HG03342 (cell line): ENCODE measurements at regions not wholly inside any gene's neighbourhood (a gene's known extent, or its start where the extent isn't known, plus 50 kb on each side); places are given as distances from the start of the nearest gene placed in this dataset.

Experiments used
- ATAC-seq: cut with Tn5 transposase; IDR thresholded peaks from one replicate; pipeline ENCODE4 v1.9.1; 2021; ENCODE audit warnings: mild to moderate bottlenecking, moderate library complexity; ENCODE audit not compliant: unreplicated experiment

DNA sequence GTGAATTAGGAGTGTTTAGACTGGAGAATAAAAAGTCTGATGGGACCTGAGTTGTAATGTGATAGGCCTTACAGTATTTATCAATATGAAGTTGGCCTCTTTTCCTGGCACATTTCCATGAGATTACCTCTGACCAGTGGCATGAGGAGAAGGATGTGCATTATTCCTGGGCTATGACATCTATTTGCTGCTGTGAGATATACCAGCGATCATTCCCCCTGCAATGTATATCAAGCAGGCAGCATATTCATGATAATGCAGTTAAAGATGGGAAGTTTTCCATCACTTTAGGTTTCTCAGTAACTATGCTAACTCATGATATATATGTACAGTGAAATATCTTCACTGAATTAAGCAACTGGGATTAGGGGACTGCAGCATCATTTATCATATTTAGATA is 142.8 kb upstream of the MBL2 start:
- no peak for ATAC-seq

DNA sequence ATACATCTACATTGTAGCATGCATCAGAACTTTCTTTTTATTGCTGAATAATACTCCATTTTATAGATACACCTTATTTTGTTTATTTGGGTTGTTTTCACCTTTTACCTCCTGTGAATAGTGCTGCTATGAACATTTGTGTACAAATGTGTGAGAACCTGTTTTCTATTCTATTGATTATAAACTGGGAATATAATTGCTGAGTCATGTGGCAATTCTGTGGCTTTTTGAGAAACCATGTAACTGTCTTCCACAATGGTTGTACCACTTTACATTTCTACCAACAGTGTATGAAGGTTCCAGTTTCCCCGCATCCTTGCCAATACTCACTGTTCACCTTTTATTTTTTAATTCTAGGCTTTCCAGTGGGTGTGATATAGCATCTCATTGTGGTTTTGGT is 138.6 kb upstream of the MBL2 start:
- no peak for ATAC-seq

DNA sequence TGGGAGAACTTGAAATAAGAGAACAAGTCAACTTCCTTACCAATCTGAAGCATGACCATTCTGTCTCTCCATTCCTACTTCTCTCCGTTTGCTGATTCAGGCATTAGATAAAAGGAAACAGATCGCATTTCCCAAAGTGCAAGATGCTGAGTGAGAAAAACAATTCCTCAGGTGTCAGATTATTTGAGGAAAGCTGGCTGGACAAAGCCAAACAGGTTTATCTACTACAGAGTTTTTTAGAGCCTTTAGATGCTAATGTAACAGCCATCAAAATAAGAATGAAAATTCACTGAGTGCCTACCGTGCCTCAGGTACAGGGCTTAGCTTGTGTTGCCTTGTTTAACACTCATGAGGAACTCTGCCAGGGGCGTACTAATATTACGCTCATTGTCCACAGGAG is 135.9 kb upstream of the MBL2 start:
- no peak for ATAC-seq

DNA sequence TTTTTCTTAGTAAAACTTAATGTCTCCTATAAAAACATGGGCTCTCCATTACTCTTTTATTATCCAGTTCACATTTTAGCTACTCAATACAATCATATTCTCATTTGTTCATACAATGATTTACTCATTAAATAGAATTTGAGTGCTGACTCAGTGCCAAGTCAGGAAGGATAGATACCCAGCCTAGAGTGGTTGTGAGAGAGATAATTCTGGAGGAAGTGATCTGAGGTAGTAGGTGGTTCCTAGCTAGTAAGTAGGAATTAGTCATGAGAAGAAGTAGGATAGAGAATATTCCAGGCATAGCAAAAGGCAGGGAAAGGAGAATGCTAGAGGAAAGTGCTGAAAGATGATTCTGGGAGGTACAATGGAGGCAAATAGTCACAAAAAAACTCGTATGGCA is 133.5 kb upstream of the MBL2 start:
- no peak for ATAC-seq

DNA sequence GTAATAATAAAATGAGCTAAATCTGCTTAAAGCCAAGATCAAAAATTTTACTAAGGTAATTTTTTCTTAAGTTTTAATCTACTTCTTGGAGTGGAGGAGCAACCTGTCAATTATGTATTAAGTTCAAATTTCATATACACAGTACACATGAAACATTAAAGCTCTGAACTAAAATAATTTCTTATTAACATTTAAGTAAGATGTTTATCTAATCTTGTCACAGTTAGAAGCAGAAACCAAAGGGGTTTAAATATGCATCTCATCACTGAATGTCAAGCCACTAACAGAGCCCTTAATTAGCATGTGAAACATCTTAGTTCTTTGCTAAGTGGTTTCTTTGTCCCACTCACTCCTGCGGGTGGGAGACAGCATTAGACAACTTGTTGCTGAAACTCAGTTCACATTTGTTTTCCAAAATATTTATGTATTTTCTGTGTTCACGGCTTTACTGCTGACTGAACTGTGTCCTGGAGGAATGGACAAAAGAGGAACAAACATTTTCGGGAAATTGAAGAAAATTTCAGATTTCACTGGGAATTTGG is 130.9 kb upstream of the MBL2 start:
- ATAC-seq, result no peak

DNA sequence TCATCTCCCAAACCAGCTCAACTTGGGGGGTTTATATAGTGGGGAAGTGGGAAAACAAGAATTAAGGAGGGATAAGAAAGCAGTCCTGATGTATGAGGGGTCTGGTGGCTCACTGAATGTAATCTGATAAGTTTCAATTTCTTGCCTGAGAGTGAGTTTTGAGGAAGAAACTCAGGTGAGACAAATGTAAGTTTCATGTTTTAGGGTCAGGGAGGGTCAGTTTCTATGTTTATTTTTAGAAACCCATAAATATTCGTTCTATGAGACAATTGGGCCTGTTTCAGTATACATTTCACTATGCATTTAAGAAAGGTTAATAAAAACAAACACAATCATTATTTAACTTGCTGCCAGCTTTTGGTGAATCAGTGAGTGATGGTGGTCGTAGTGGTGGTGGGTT is 128.0 kb upstream of the MBL2 start:
- peak; percentile 84 for ATAC-seq

DNA sequence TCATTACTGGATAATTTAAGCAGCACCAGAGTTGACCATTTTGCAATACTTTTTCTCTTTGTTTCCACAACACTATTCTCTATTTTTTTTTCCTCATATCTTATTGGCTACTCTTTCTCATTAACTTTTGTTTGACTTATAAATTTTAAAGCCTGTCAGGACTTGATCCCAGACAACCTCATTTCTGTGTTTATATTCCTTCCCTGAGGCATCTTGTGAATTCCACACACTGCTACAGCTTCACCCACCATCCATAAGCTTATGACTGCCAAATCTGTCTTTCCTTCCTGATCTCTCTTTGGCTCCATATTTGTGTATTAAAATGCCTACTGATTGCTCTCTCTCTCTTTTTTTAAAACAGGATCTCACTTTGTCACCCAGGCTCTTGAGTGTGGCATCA is 124.6 kb upstream of the MBL2 start:
- no peak for ATAC-seq

DNA sequence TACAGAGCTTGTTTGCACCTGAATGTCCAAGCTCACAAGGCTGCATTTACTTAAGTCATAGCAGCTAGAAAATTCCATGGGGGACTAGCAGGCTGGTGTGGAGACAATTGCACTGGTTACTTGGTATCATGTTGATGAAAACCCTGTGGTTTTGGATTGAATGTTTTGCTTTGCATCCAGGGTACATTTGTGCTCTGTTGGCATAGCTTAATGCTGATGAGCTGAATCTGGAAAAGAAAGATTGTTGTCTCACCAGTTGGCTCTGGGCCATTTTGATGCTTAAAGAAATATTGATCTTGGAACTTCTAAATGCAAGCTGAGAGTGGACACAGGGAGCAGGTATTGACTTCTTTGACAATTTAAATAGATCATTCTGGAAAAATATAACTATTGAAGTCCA is 122.5 kb upstream of the MBL2 start:
- ATAC-seq, result no peak

DNA sequence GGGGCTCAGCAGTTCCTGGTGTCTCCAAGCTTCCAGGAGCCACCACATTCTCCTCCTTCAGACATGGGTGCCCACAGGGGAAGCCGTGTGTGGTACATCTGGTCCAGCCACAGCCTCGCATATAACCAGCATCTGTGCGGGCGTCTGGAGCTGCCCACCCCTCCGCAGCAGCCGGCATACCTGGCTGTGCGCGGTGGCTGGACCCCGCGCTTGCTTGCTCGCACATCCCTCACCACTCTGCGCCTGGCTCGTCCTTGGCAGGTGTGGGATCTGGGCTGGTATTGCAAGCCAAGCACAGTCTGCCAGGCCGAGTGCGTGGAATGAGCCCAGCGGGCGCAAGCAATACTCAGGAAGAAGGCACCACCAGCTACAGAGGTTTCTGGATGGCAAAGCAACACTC is 117.7 kb upstream of the MBL2 start:
- no peak for ATAC-seq

DNA sequence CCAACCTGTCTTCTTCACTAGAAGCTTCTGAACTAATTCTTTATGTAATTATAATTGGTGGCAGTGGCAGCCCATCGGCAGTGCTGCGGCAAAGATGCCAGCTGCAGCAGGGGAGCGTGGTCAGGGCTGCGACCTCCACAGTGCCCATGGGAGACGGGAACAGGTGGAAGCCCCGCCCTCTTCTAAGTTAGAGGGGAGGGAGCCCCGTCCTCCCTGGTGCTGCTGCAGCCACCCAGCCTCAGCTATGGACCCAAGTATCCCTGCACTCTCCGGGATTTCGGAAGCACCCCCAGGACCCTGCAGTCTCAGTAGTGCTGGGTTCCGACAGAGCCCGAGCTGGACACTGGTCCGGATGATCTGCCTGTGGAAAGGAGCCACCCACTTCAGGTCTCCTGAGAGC is 117.0 kb upstream of the MBL2 start:
- no peak for ATAC-seq

DNA sequence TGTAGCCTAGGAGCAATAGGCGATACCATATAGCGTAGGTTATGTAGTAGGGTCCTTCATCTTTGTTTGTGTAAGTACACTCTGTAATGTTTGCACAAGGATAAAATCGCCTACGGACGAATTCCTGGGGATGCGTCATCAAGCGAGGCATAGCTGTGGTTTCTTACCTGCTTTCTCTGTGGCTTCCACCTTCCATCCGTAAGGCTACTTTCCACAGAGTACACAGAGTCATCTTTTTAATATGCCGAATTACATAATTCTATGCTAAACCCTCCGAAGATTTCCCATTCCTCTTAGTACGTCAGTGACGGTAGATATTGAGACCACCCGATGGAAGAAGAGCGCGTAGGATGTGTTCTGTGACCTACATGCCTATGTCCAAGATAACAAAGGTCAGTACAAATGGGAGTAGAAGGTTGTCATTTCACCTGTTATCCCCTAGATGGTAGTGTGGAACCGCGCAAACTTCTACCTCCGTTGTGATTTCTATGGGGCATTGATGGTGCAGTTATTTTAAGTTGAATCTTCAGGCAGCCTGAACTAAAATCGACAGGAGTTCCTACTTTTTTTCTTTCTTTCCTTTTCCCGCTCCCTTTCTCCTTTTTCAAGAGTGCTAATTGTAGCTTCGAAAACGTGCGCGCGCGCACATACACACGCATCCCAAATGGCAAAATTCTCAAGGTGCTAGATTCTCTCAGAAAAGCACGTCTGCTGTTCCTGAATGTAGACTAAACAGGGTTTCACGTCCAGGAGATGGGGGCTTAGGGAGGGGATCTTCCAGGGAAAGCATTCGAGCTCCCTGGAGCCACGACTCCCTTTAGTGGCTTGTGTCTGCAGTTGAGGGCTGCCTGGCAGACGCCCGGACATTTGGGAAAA is 111.7 kb upstream of the MBL2 start:
- peak; percentile 93 for ATAC-seq

DNA sequence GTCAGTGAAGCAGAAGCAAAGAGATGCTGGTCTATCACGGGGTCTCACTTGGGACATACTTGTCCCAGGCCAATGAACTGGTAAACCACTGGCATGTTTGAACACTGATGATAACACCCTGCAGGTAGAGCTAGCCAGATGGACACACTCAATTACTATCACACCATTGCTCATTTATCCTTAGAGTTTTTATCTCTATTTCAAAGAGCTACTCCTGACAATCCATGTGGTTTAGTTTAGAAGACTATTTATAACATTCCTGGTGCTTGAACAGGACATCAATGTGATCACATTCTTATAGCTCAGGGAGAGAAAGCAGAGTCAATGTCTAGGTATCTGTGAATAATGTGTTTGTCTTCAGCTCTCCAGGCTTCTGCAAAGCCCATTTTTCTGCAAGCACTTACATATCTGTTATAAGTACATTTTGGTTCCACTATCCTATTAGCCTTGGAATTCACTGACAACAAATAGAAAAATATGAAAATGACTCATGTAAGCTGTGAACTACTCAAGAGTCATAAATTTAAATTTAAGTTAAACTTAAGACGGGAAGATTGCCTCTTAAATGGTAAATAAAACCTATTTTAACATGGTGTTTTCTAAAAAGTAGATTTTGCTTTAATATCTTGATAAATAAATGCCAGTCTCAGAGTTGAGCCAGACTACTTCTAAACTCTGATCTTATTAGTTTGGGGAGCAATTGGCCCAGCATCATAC is 106.7 kb upstream of the MBL2 start:
- no peak for ATAC-seq

DNA sequence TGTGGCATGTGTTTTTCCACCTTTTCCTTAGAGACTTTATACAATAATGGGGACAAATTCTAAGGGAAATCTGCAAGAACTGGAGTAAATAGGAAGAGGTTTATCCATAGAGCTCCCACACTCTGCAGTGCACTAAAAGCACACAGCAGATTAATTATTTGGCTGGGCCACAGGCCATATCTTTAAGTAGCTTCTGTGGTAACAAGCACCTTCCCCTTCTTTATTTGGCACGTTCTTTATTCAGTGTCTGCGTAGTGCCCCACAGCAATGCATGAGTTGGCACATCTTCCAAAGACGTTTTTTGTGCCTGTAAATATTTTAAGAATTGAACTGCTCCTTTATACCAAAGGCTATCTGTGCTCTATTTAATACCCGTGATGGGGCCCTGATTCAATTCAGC is 104.9 kb upstream of the MBL2 start:
- ATAC-seq, result no peak

DNA sequence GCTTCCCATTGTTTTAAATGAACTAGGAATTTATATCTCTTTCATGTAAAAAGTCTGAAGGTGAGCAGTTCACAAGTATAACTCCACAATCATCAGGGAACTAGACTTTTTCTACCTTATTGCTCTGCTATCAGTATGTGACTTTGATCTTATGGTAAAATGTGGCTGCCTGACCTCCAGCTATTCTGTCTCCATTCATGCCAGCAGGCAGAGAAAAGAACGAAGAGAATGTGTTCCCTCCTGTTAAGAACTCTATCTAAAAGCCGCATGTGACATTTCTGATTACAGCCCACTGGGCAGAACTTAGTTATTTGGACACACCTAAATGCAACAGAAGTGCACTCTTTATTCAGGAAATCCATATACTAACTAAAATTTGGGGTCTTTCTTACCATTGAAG is 102.8 kb upstream of the MBL2 start:
- ATAC-seq, result no peak

DNA sequence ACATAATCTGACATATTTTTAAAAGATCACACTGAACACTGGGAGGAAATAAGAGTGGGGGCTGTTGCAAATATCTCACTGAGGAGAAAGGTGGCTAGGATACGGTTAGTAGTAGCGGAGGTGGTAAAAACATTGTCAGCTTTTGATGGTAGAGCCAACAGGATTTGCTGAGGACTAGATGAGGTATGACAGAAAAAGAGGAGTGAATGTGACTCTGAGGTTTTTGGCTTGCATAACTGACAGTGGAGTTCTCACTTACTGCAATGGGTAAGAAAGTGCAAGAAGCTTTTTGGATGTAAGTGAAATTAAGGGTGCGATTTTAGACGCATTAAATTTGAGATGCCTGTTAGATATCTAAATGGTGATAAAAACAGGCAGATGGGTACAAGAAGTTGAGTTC is 102.0 kb upstream of the MBL2 start:
- no peak for ATAC-seq

DNA sequence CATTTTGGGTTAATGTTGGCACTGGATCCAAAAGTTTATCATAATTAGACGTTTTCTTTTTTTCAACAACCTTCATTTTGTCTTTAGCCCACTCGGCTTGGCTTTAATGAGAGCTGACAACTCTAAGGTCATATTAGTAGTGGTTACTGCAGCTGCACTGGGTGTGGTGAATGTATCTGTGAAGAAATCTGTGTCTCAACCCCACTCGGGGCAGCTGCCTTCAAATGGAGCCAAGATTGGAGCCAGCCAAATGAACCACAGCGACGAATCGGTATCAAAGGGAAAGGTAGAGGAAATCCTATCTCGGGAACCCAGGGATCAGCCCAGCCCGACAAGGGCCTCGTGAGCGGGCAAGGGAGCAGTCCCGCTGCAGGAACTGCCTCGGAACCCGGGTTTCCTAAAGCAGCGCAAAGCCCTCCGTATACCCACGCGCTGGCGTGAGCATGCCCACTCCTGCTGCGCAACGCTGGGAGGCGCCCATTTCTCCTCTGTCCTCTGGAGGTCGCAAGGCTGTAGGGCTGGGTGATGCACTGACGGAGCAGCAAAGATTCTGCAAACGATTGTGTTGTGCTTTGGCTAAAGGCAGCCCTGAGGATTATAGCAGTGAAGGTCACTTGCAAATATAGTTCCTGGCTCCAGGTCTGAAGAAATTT is 98.7 kb upstream of the MBL2 start:
- no peak for ATAC-seq

DNA sequence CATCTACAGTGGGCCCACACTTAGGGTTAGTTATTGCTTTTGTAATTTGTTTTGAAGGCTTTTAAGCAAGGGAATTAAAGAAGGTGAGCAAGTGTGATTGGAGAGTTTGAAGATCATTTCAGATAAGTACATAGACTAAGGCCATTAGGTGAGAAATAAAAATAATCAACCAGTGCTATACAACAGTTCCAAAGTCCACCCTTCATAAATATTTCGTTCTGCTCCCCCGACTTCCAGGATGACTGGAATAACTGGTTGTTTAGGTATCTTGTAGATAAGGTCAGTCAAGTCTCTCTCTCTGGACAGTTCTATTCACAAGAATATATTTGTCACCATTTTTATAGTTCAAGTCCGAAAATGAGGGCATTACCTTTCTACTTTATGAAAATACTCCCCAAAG is 98.0 kb upstream of the MBL2 start:
- no peak for ATAC-seq

DNA sequence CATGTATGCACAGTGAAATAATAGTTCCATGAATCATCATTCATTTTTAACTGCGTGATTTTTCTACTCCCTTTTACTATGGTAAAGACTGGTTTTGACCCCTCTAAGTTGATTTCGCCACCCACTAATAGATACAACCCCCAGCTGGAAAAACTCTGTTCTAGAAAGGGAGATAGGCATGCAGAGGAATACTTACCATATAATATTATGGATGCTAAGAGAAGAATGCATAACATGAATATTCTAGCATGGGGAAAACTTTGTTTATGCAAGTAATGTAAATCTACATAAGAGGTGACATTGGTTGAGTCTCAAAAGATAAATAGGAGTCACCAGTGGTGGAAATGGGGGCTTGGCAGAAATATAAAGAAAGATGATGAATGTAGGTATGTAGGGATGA is 97.3 kb upstream of the MBL2 start:
- ATAC-seq, result no peak

DNA sequence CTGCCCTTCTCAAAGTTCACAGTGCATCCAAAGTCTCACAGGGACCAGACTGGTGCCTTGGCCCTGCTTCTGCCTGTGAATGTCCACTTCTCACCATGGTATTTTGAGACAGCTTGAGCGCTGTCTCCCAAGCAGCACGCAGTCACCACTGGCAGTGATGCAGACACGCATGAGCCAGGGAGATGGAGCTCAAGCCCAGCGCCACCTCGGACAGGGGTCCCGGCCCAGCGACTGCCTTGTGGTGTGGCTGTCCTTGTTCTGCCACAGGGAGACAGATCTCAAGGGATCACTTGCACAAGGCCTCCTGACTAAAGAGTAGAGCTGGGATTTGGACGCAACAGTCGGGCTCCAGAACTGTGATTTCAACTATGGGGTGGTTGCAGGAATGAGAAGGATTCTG is 92.6 kb upstream of the MBL2 start:
- no peak for ATAC-seq

DNA sequence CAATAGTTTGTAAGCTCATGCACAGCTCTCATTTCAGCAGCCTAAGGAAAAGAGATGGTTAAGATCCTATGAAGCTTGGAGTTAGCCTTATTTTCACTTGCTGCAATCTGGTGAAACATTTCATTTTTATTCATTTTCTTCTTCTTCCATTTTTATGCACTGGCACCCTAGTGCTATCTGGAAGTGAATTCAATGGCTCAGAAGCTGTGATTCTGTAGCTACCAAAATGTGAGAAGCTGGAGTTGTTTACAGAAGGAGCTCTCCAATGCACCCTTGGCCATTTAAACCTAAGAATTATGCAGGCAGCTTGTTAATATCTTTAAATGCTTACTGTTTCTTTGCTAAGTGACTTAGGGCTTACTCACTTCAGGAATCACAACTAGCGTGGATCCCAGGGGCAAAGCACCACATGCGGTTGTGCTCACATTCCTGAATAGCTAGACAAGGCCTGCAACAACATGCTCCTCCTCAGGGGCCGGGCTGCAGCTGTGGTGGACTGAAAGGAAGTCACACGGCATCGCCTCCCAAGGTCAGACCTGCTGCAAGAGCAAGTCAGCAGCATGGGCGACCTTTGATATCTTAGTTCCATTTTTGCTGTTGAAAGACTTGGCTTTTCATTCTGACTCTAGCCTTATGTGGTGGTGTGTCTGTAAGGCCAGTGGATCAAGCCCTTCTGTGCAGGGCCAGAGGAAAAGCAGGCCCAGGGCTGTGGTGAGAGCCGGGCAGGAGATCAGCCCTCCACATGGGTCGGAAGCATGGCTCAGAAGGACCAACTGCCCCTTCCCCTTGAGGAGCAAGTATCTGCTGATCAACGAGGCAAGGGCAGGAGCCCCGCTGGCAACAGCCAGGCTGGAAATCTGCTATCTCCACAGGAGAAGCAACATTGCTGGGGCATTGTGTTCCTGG is 91.9 kb upstream of the MBL2 start:
- ATAC-seq, result no peak

DNA sequence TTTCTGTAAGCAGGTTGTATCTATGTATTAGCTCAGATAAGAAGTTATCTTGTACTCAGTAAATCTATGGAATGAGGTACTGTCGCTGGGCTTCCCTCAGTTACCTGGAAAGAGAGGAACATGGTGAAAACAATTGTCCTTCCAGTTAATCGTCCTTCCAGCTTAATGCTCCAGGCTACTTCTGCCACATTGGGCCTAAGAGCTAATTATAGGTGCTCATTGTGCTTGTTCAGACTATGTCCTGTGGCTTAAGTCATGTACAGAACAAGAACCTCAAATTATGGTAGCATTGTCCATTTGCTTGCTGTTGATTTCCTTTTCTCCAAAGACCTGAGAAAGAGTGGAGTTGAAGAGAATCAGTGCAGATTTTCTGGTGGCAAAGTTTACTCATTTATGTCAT is 86.1 kb upstream of the MBL2 start:
- ATAC-seq, result no peak
